Stimulated activated CD4-positive, alpha-beta T cell treated with anti-CD3 and anti-CD28 coated beads, Interleukin-1b, Interleukin-23, amount 100 ng/mL, for 48 hours (primary cell): ENCODE measurements at regions not wholly inside any gene's neighbourhood (a gene's known extent, or its start where the extent isn't known, plus 50 kb on each side); places are given as distances from the start of the nearest gene placed in this dataset.

Source experiments
- DNase-seq: peaks from one replicate; pipeline ENCODE4 v3.0.0-alpha.2; 2020

- no peak for DNase-seq
Observed at GRCh38 chr11:122521626-122522025, 133.9 kb upstream of the UBASH3B start.

GRCh38 chr11:122517403-122518379 lies 137.8 kb upstream of the UBASH3B start:
- DNase-seq, result no peak

- DNase-seq, result no peak
Observed at GRCh38 chr11:122516686-122517085, 138.8 kb upstream of the UBASH3B start.

GRCh38 chr11:122513997-122514396 lies 141.5 kb upstream of the UBASH3B start:
- no peak for DNase-seq

GRCh38 chr11:122513328-122513727 lies 142.2 kb upstream of the UBASH3B start:
- DNase-seq, result no peak

- no peak for DNase-seq
Observed at GRCh38 chr11:122512688-122513087, 142.8 kb upstream of the UBASH3B start.

- no peak for DNase-seq
Observed at GRCh38 chr11:122509899-122510298, 145.6 kb upstream of the UBASH3B start.

- no peak for DNase-seq
Observed at GRCh38 chr11:122509091-122509490, 146.4 kb upstream of the UBASH3B start.

- DNase-seq, result peak; percentile 47
Observed at GRCh38 chr11:122505304-122506006, 150.1 kb upstream of the UBASH3B start.

GRCh38 chr11:122494221-122494620 lies 161.3 kb upstream of the UBASH3B start:
- DNase-seq, result no peak

GRCh38 chr11:122491509-122491908 lies 164.0 kb upstream of the UBASH3B start:
- no peak for DNase-seq

- DNase-seq, result no peak
Observed at GRCh38 chr11:122488892-122489706, 166.4 kb upstream of the UBASH3B start.

- no peak for DNase-seq
Observed at GRCh38 chr11:122487669-122488068, 167.9 kb upstream of the UBASH3B start.

GRCh38 chr11:122486793-122487495 lies 168.6 kb upstream of the UBASH3B start:
- no peak for DNase-seq

GRCh38 chr11:122478986-122479385 lies 176.5 kb upstream of the UBASH3B start:
- no peak for DNase-seq

GRCh38 chr11:122468965-122469364 lies 186.6 kb upstream of the UBASH3B start:
- no peak for DNase-seq

- no peak for DNase-seq
Observed at GRCh38 chr11:122463530-122463929, 192.0 kb upstream of the UBASH3B start.

- DNase-seq, result no peak
Observed at GRCh38 chr11:122459064-122459463, 196.5 kb upstream of the UBASH3B start.

- DNase-seq, result no peak
Observed at GRCh38 chr11:122453586-122453985, 201.9 kb upstream of the UBASH3B start.

- no peak for DNase-seq
Observed at GRCh38 chr11:122451911-122452310, 203.6 kb upstream of the UBASH3B start.

- DNase-seq, result no peak
Observed at GRCh38 chr11:122441666-122442035, 213.9 kb upstream of the UBASH3B start.
